ENCODE measurements at regions not wholly inside any gene's neighbourhood (a gene's known extent, or its start where the extent isn't known, plus 50 kb on each side); places are given as distances from the start of the nearest gene placed in this dataset.

GRCh38 chrX:99172958-99173357 is 1237.1 kb downstream of the PCDH19 start:
- no peak overlapping the region for H3K56ac ChIP-seq (ENCODE audit: insufficient read length, low read depth, low read length)

More at GRCh38 chrX:99172958-99173357, 1237.1 kb downstream of the PCDH19 start:
- H3K4ac ChIP-seq (ENCODE audit: low read depth, low read length), result no peak overlapping the region
- H3K4me1 Mint-ChIP-seq, result peaks cover 0 to 2% of the 10 kb centered on the region in 2 experiments; a peak in 1 of 4 replicates
- H3K14ac ChIP-seq (ENCODE audit: insufficient read depth, low read length), result no peak overlapping the region
- H3K79me1 ChIP-seq (ENCODE audit: insufficient read depth, low read depth, low read length, poor library complexity, severe bottlenecking), result no peaks in the 10 kb centered on the region
- no peak overlapping the region for H4K91ac ChIP-seq (ENCODE audit: insufficient read length, low read depth, low read length)
- TF ChIP-seq CTCF (conservative IDR thresholded peaks at IDR 0.05), result peak; percentile 61
- no peaks in the 10 kb centered on the region for H3K79me2 ChIP-seq (ENCODE audit: insufficient read depth, low read length)
- no peak overlapping the region for H2AFZ ChIP-seq (ENCODE audit: low read length)
- H2BK15ac ChIP-seq (ENCODE audit: low read depth, low read length), result no peak overlapping the region
- no peaks in the 10 kb centered on the region for H3K27me3 ChIP-seq (ENCODE audit: insufficient read depth, low read length)
- no peaks in the 10 kb centered on the region for H3K36me3 Mint-ChIP-seq (ENCODE audit: insufficient read depth in 1 of 3, low read depth in 3 of 3)
- no peak overlapping the region for H4K8ac ChIP-seq (replicated peaks; ENCODE audit: insufficient read length, low read depth, low read length)
- no peak overlapping the region for H3K9ac ChIP-seq (ENCODE audit: extremely low read depth, insufficient read length, low read length)
- H3K4me1 ChIP-seq (ENCODE audit: insufficient read depth, low read length), result no peaks in the 10 kb centered on the region
- H3K9me3 ChIP-seq (ENCODE audit: control insufficient read depth, low read depth, low read length), result no peaks in the 10 kb centered on the region
- H2BK20ac ChIP-seq (ENCODE audit: low read depth, low read length, poor library complexity, severe bottlenecking), result no peak overlapping the region
- H3K23ac ChIP-seq (ENCODE audit: insufficient read length, low read depth, low read length), result no peak overlapping the region
- H4K20me1 ChIP-seq (ENCODE audit: control insufficient read depth, insufficient read depth, insufficient read length), result no peaks in the 10 kb centered on the region
- H3K27ac ChIP-seq (ENCODE audit: insufficient read length, low read depth, low read length), result no peak overlapping the region
- no peak overlapping the region for H2BK12ac ChIP-seq (ENCODE audit: insufficient read length, low read depth, low read length)
- no peak overlapping the region for H3T11ph ChIP-seq (ENCODE audit: low read length)
- H3K4me2 ChIP-seq (ENCODE audit: insufficient read depth, insufficient read length, low read length), result no peak overlapping the region
- H3K27ac Mint-ChIP-seq, result no peak overlapping the region
- WGBS (ENCODE audit: extremely low coverage, insufficient read length, low lambda C conversion rate), result no CpG with 5 or more reads among the region's 3 CpGs
- no peak overlapping the region for H3K18ac ChIP-seq (ENCODE audit: insufficient read length, low read depth, low read length)
- no peak overlapping the region for H2AK5ac ChIP-seq (ENCODE audit: insufficient read length, low read length)
- no peak overlapping the region for H4K5ac ChIP-seq (ENCODE audit: insufficient read length, low read depth, low read length)
- H2BK120ac ChIP-seq (ENCODE audit: low read depth, low read length, poor library complexity, severe bottlenecking), result no peak overlapping the region
- H2BK5ac ChIP-seq (ENCODE audit: insufficient read length, low read length), result no peak overlapping the region
- DNase-seq, result peak; percentile 39
- H3K9me3 Mint-ChIP-seq, result no peaks in the 10 kb centered on the region; a peak in 1 of 5 replicates
- H3K4me3 Mint-ChIP-seq, result no peak overlapping the region
- no peaks in the 10 kb centered on the region for H3K23me2 ChIP-seq (ENCODE audit: insufficient read length, low read depth, low read length, poor library complexity, severe bottlenecking)
- no peaks in the 10 kb centered on the region for H3K27me3 Mint-ChIP-seq (ENCODE audit: low read depth)

Measured in H9 (cell line).